Right ventricle myocardium inferior (tissue), 1 donor: ENCODE measurements at regions not wholly inside any gene's neighbourhood (a gene's known extent, or its start where the extent isn't known, plus 50 kb on each side); places are given as distances from the start of the nearest gene placed in this dataset.
"Not testable (repeated sequence)": the region's sequence is repeated elsewhere in the genome, so short reads cannot be mapped to it uniquely, and the experiment has no call there.

Experiments
- ATAC-seq: fragments of 200-7000 bp; cut with Tn5 transposase; one replicate; pipeline ENCODE4 v1.9.1; 2020; ENCODE audit warnings: mild to moderate bottlenecking, moderate library complexity
- DNase-seq: peaks from one replicate; pipeline ENCODE4 v3.0.0; 2021; ENCODE audit errors: missing footprints
- intact Hi-C: fragments of 100-400 bp; cut with DNase I; formaldehyde crosslinking; loops from one replicate; pipeline ENCODE4 v1.11.0; 2022
- donor health status: DM: no; HTN: yes; CAD: no; lungs with severe emphysema.

- DNase-seq (no peak), ATAC-seq (no peak)
- intact Hi-C loops: no loop called here
Observed at GRCh38 chr6:146917979-146918378, 286.2 kb upstream of the STXBP5 start.

GRCh38 chr6:146919017-146919416 is 285.2 kb upstream of the STXBP5 start:
- intact Hi-C loops: no loop called here
- DNase-seq: no peak

GRCh38 chr6:146923205-146923833 is 280.9 kb upstream of the STXBP5 start:
- intact Hi-C loops: no loop called here
- ATAC-seq: no peak
- no peak for DNase-seq

More at GRCh38 chr6:146919017-146919416, 285.2 kb upstream of the STXBP5 start:
- ATAC-seq: no peak

- DNase-seq (no peak), ATAC-seq (no peak)
- intact Hi-C loops: no loop called here
Observed at GRCh38 chr6:146925846-146926245, 278.4 kb upstream of the STXBP5 start.

GRCh38 chr6:146928503-146928902 is 275.7 kb upstream of the STXBP5 start:
- intact Hi-C loops: no loop called here
- ATAC-seq (no peak), DNase-seq (no peak)

- DNase-seq (no peak), ATAC-seq (no peak)
- intact Hi-C loops: no loop called here
Observed at GRCh38 chr6:146931214-146931613, 273.0 kb upstream of the STXBP5 start.

GRCh38 chr6:146937316-146937715 is 266.9 kb upstream of the STXBP5 start:
- ATAC-seq (no peak), DNase-seq (no peak)
- intact Hi-C loops: no loop called here

GRCh38 chr6:146938266-146938665 is 266.0 kb upstream of the STXBP5 start:
- no peak for DNase-seq
- ATAC-seq: no peak
- intact Hi-C loops: no loop called here

- DNase-seq, ATAC-seq, intact Hi-C loops: not testable (repeated sequence)
Observed at GRCh38 chr6:146939456-146939855, 264.8 kb upstream of the STXBP5 start.

- ATAC-seq (no peak), DNase-seq (no peak)
- intact Hi-C loops: no loop called here
Observed at GRCh38 chr6:146943664-146944063, 260.6 kb upstream of the STXBP5 start.

- ATAC-seq: no peak
- intact Hi-C loops: no loop called here
- DNase-seq: no peak
Observed at GRCh38 chr6:146944077-146944476, 260.1 kb upstream of the STXBP5 start.

GRCh38 chr6:146944809-146945208 is 259.4 kb upstream of the STXBP5 start:
- intact Hi-C loops: no loop called here
- no peak for DNase-seq
- ATAC-seq: no peak

GRCh38 chr6:146946559-146946958 is 257.7 kb upstream of the STXBP5 start:
- intact Hi-C loops: no loop called here
- DNase-seq (no peak), ATAC-seq (no peak)

- no peak for ATAC-seq
- intact Hi-C loops: no loop called here
- no peak for DNase-seq
Observed at GRCh38 chr6:146948790-146949342, 255.4 kb upstream of the STXBP5 start.

- ATAC-seq (no peak), DNase-seq (no peak)
- intact Hi-C loops: no loop called here
Observed at GRCh38 chr6:146949425-146949824, 254.8 kb upstream of the STXBP5 start.

- no peak for DNase-seq
- intact Hi-C loops: no loop called here
- no peak for ATAC-seq
Observed at GRCh38 chr6:146950351-146950835, 253.8 kb upstream of the STXBP5 start.

- intact Hi-C loops: no loop called here
- DNase-seq (no peak), ATAC-seq (no peak)
Observed at GRCh38 chr6:146955570-146955969, 248.6 kb upstream of the STXBP5 start.

- intact Hi-C loops: no loop called here
- no peak for DNase-seq
- ATAC-seq: no peak
Observed at GRCh38 chr6:146957181-146958093, 246.8 kb upstream of the STXBP5 start.

GRCh38 chr6:146961831-146962230 is 242.4 kb upstream of the STXBP5 start:
- ATAC-seq (no peak), DNase-seq (no peak)
- intact Hi-C loops: no loop called here

- ATAC-seq (no peak), DNase-seq (no peak)
- intact Hi-C loops: no loop called here
Observed at GRCh38 chr6:146962329-146962728, 241.9 kb upstream of the STXBP5 start.
